AG04449 (cell line): ENCODE measurements at regions not wholly inside any gene's neighbourhood (a gene's known extent, or its start where the extent isn't known, plus 50 kb on each side); places are given as distances from the start of the nearest gene placed in this dataset.

Experiments used
- CTCF ChIA-PET: fragments of 350-600 bp; formaldehyde crosslinking; extraction: SDS; loops from one replicate; lab custom pipeline; 2021; ENCODE audit warnings: antibody characterized with exemption; lab: Yijun Ruan, JAX
- POLR2A ChIA-PET: fragments of 400-600, 350-600 bp; formaldehyde crosslinking; extraction: SDS; loops from one replicate; lab custom pipeline; 2020; ENCODE audit warnings: antibody characterized with exemption, inconsistent platforms; lab: Yijun Ruan, JAX
- DNase-seq: peaks from one replicate; pipeline ENCODE4 v3.0.0-alpha.2; 2010; ENCODE audit warnings: low read depth, low spot score
- H3K4me3 ChIP-seq: 2 replicates; pipeline ENCODE4 v1.5.1; 2011; ENCODE audit warnings: low read depth, mild to moderate bottlenecking, control low read depth, low read length
- CTCF ChIP-seq: IDR thresholded peaks from one replicate; pipeline ENCODE4 v1.5.1; 2011; ENCODE audit warnings: mild to moderate bottlenecking, moderate library complexity, low read length, control low read depth, inconsistent platforms; ENCODE audit not compliant: insufficient read depth; ENCODE audit errors: missing control alignments

GRCh38 chr4:41879552-41879951 is 55.7 kb upstream of the TMEM33 start:
- ChIA-PET CTCF (interaction anchor here (1.2 to 7.0 kb wide), 4 partner anchors 8 to 599 kb away, joined by 4 to 37 read pairs (median 10); no protein-coding TSS in a partner anchor), POLR2A (no interaction called here)
- DNase-seq: no peak
- no peak overlapping the region for H3K4me3 ChIP-seq
- no peak for TF ChIP-seq CTCF

- TF ChIP-seq CTCF: no peak
- no peak overlapping the region for H3K4me3 ChIP-seq
- ChIA-PET CTCF (interaction anchor here (1.2 to 7.0 kb wide), 5 partner anchors 8 to 599 kb away, joined by 3 to 37 read pairs (median 5); no protein-coding TSS in a partner anchor), POLR2A (no interaction called here)
- no peak for DNase-seq
These were observed 56.2 kb upstream of the TMEM33 start for GRCh38 chr4:41878991-41879491.

- CTCF ChIA-PET: interaction anchor here (1.4 to 7.0 kb wide), 4 partner anchors 9 to 598 kb away, joined by 3 to 37 read pairs (median 10); no protein-coding TSS in a partner anchor
These were observed 56.9 kb upstream of the TMEM33 start for GRCh38 chr4:41878170-41878969.

GRCh38 chr4:41877020-41877796 is 58.0 kb upstream of the TMEM33 start:
- TF ChIP-seq CTCF: no peak

More at GRCh38 chr4:41878170-41878969, 56.9 kb upstream of the TMEM33 start:
- DNase-seq: no peak
- no peak for TF ChIP-seq CTCF
- POLR2A ChIA-PET: no interaction called here
- no peak overlapping the region for H3K4me3 ChIP-seq

GRCh38 chr4:41874873-41875272 is 60.4 kb upstream of the TMEM33 start:
- ChIA-PET POLR2A (no interaction called here), CTCF (interaction anchor here (7.0 kb wide), 1 partner anchor 12 kb away, joined by 37 read pairs; no protein-coding TSS in a partner anchor)
- no peak overlapping the region for H3K4me3 ChIP-seq
- no peak for TF ChIP-seq CTCF
- no peak for DNase-seq

More at GRCh38 chr4:41877020-41877796, 58.0 kb upstream of the TMEM33 start:
- ChIA-PET POLR2A (no interaction called here), CTCF (interaction anchor here (1.4 to 7.0 kb wide), 2 partner anchors 10 to 190 kb away, joined by 3 to 37 read pairs; no protein-coding TSS in a partner anchor)
- no peak overlapping the region for H3K4me3 ChIP-seq
- DNase-seq: no peak

- ChIA-PET CTCF (interaction anchor here (7.0 kb wide), 1 partner anchor 13 kb away, joined by 37 read pairs; no protein-coding TSS in a partner anchor), POLR2A (no interaction called here)
- DNase-seq: no peak
- no peak overlapping the region for H3K4me3 ChIP-seq
- no peak for TF ChIP-seq CTCF
These were observed 60.8 kb upstream of the TMEM33 start for GRCh38 chr4:41874398-41874797.
